ENCODE measurements at regions not wholly inside any gene's neighbourhood (a gene's known extent, or its start where the extent isn't known, plus 50 kb on each side); places are given as distances from the start of the nearest gene placed in this dataset.
A peak's percentile ranks its signal among the peaks of the same experiment; 100 is the strongest.

DNA sequence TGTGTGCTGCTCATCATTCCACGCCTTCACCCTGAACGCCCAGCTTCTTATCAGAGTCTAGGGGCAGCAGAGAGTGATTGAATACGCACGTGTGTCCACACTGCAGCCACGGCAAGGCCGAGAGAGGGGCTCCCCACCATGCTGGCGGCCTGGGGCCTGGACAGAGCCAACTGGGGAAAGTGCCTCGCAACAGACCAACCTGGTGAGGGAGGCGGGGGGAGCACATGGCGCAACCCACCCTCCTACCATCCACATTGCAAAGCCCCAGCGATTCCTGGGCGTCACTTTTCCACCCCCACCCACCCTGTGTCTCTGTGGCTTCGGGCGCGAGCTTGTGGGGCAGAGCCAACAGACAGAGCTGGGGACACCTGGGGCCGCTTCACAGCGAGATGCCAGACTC, 66.4 kb upstream of the DUSP22 start:
- Histone ChIP-seq H3K9me3 (no peaks in the 10 kb centered on the region), H3K4me1 (ENCODE audit: control insufficient read depth in 1 of 2, extremely low read depth in 1 of 2, insufficient read depth in 2 of 2, low read length in 2 of 2) (peaks cover 0 to 35% of the 10 kb centered on the region in 2 experiments), H3K4me3 (ENCODE audit: control insufficient read depth in 1 of 2, extremely low read depth in 1 of 2, low read length in 1 of 2) (no peak overlapping the region), H3K36me3 (ENCODE audit: control insufficient read depth in 2 of 2, extremely low read depth in 1 of 2, insufficient read depth in 1 of 2, low read length in 1 of 2) (no peaks in the 10 kb centered on the region), H3K27me3 (replicated peaks in 1 of 2; ENCODE audit: control insufficient read depth in 2 of 2, extremely low read depth in 1 of 2, insufficient read depth in 2 of 2, low read length in 1 of 2) (peaks cover 0 to 5% of the 10 kb centered on the region in 2 experiments), H3K27ac (ENCODE audit: low read length) (no peak overlapping the region)
- POLR2A ChIA-PET: no interaction called here
- H3K36me3 Mint-ChIP-seq: no peaks in the 10 kb centered on the region
- peaks cover 0 to 4% of the 10 kb centered on the region in 2 donors for H3K27me3 Mint-ChIP-seq
- ATAC-seq (replicated peaks in 1 of 4): no peak
- H3K4me1 Mint-ChIP-seq: peaks cover 27 to 60% (median 48%) of the 10 kb centered on the region in 3 donors
- peak overlapping the region; percentile 96 to 98 for H3K27ac Mint-ChIP-seq
- CTCF ChIA-PET: interaction anchor here (0.6 to 1.0 kb wide), 2 partner anchors 166 to 374 kb away, joined by 3 to 5 read pairs; partner anchors contain the start of gene IRF4 (in 1 of the 2)
- H3K9me3 Mint-ChIP-seq: no peaks in the 10 kb centered on the region
- no peak for DNase-seq
- H3K4me3 Mint-ChIP-seq: peak overlapping the region in 1 of 3 donors; percentile 74
- 83% methylated on average over 9 of the region's 17 CpGs for WGBS (ENCODE audit: insufficient coverage)

DNA sequence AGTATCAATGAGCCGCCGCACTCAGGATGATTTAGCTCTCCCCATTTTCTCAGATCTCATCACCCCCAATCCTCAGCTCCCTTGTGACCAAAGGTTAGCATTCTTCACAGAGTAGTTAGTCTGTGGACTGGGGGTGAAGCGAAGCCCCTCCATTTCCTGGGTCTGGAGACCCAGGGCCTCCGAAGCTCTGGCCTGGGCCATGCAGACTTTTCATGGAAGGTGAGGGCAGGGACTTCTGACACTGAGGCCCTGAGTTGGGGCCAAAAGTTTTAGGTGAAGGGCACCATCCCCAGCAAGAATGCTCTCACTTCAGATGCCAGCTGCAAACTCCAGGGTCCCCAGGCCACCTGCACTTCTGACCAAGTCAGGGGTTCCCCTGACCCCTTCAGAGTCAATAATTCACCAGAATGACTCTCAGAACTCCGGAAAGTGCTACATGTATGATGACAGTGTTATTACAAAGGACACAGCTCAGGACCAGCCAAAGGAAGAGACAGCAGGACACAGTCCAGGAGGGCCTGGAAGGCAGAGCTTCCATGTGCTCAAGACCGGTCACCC, 65.7 kb upstream of the DUSP22 start:
- Mint-ChIP-seq H3K9me3 (no peaks in the 10 kb centered on the region), H3K36me3 (no peaks in the 10 kb centered on the region), H3K4me3 (peak overlapping the region in 1 of 3 donors; percentile 74), H3K27ac (peak overlapping the region; percentile 49 to 98), H3K27me3 (peaks cover 0 to 4% of the 10 kb centered on the region in 2 donors), H3K4me1 (peaks cover 27 to 53% (median 41%) of the 10 kb centered on the region in 3 donors)
- ATAC-seq (replicated peaks in 1 of 4): no peak
- POLR2A ChIA-PET: no interaction called here
- no peak overlapping the region for H3K4me3 ChIP-seq (ENCODE audit: control insufficient read depth in 1 of 2, extremely low read depth in 1 of 2, low read length in 1 of 2)
- H3K9me3 ChIP-seq: no peaks in the 10 kb centered on the region
- CTCF ChIA-PET: interaction anchor here (0.6 to 1.0 kb wide), 2 partner anchors 165 to 373 kb away, joined by 3 to 5 read pairs; partner anchors contain the start of gene IRF4 (in 1 of the 2)
- H3K4me1 ChIP-seq (ENCODE audit: control insufficient read depth in 1 of 2, extremely low read depth in 1 of 2, insufficient read depth in 2 of 2, low read length in 2 of 2): peaks cover 0 to 32% of the 10 kb centered on the region in 2 experiments
- DNase-seq: no peak
- H3K27me3 ChIP-seq (replicated peaks in 1 of 2; ENCODE audit: control insufficient read depth in 2 of 2, extremely low read depth in 1 of 2, insufficient read depth in 2 of 2, low read length in 1 of 2): peaks cover 0 to 5% of the 10 kb centered on the region in 2 experiments
- H3K27ac ChIP-seq (ENCODE audit: low read length): no peak overlapping the region
- no peaks in the 10 kb centered on the region for H3K36me3 ChIP-seq (ENCODE audit: control insufficient read depth in 2 of 2, extremely low read depth in 1 of 2, insufficient read depth in 1 of 2, low read length in 1 of 2)
- WGBS (ENCODE audit: insufficient coverage): 100% methylated on average over 3 of the region's 6 CpGs

DNA sequence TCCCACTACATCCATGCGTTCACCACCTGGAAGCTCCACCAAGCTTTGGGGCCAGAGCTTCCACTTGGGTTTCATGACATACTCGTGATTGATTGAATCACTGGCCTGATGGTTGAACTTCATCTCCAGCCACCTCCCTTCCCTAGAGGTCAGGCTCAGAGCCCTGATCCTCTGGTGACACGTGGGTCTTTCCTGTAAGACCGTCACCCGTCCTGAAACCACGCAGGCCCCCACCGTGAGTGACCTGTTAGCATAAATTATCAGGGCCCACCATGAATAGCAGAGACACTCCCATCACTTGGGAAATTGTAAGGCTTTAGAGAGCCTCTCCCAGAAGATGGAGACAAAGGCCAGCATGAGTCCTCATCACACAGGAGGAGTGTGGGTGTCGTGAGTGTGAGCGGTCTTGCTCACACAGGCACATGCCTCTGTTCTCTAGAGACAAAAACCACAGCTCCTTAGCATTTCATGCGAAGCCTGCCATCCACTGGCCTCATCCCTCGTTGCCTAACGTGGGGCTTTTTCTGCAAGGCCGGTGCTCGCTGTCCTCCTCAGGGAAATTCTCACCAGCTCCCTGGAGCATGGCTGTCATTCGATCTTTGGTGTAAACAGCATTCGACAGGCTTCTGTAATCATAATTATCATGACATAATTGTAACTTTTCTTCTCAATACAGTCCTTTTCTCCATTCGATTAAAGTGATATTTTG, 65.1 kb upstream of the DUSP22 start:
- 97% methylated on average over 13 of the region's 17 CpGs for WGBS (ENCODE audit: insufficient coverage)
- Histone ChIP-seq H3K27ac (ENCODE audit: low read length) (no peak overlapping the region), H3K4me1 (ENCODE audit: control insufficient read depth in 1 of 2, extremely low read depth in 1 of 2, insufficient read depth in 2 of 2, low read length in 2 of 2) (peaks cover 0 to 29% of the 10 kb centered on the region in 2 experiments)

DNA sequence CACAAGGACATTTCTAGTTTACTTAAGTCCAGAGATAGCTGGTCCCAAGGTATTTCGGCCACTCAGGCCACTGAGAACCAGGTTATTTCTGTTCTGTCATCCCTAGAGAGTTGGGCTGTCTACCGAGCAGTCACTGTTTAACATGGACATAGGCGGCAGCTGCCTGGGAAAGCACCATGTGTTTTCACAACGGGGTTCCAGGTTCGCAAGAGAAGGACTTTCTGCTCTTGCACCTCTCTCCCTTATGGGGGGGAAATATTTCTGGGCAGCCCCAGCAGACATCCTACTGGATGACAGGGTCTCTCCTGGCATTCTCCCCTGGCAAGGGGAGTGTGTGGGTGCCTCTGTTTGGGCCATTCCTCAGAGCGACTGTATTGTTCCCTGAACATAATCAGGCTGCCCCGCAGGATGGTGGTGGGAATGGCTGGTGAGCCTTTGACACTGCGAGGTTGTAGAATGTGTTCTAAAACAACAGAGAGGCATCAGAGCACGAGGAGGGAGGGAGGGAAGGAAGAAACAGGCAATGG, 64.4 kb upstream of the DUSP22 start:
- Mint-ChIP-seq H3K27me3 (peaks cover 0 to 4% of the 10 kb centered on the region in 2 donors), H3K36me3 (no peaks in the 10 kb centered on the region), H3K4me3 (no peak overlapping the region), H3K27ac (no peak overlapping the region), H3K9me3 (no peaks in the 10 kb centered on the region), H3K4me1 (peaks cover 21 to 42% (median 31%) of the 10 kb centered on the region in 3 donors)
- ChIA-PET CTCF (interaction anchor here in 1 of 2 donors (0.6 kb wide), 1 partner anchor 12 kb away, joined by 3 read pairs; no protein-coding TSS in a partner anchor), POLR2A (no interaction called here)
- no peaks in the 10 kb centered on the region for H3K36me3 ChIP-seq (ENCODE audit: control insufficient read depth in 2 of 2, extremely low read depth in 1 of 2, insufficient read depth in 1 of 2, low read length in 1 of 2)
- no peak overlapping the region for H3K27ac ChIP-seq (ENCODE audit: low read length)
- no peak for DNase-seq
- peaks cover 0 to 29% of the 10 kb centered on the region in 2 experiments for H3K4me1 ChIP-seq (ENCODE audit: control insufficient read depth in 1 of 2, extremely low read depth in 1 of 2, insufficient read depth in 2 of 2, low read length in 2 of 2)
- H3K4me3 ChIP-seq (ENCODE audit: control insufficient read depth in 1 of 2, extremely low read depth in 1 of 2, low read length in 1 of 2): no peak overlapping the region
- WGBS (ENCODE audit: insufficient coverage): 87% methylated on average over 4 of the region's 9 CpGs
- ATAC-seq (replicated peaks in 1 of 4): no peak
- no peaks in the 10 kb centered on the region for H3K9me3 ChIP-seq
- peaks cover 0 to 5% of the 10 kb centered on the region in 2 experiments for H3K27me3 ChIP-seq (replicated peaks in 1 of 2; ENCODE audit: control insufficient read depth in 2 of 2, extremely low read depth in 1 of 2, insufficient read depth in 2 of 2, low read length in 1 of 2)

More for the DNA sequence above, 65.1 kb upstream of the DUSP22 start:
- H3K4me3 ChIP-seq (ENCODE audit: control insufficient read depth in 1 of 2, extremely low read depth in 1 of 2, low read length in 1 of 2): no peak overlapping the region
- Mint-ChIP-seq H3K36me3 (no peaks in the 10 kb centered on the region), H3K4me1 (peaks cover 21 to 47% (median 36%) of the 10 kb centered on the region in 3 donors), H3K4me3 (no peak overlapping the region), H3K27me3 (peaks cover 0 to 4% of the 10 kb centered on the region in 2 donors), H3K27ac (no peak overlapping the region), H3K9me3 (no peaks in the 10 kb centered on the region)
- no peaks in the 10 kb centered on the region for H3K36me3 ChIP-seq (ENCODE audit: control insufficient read depth in 2 of 2, extremely low read depth in 1 of 2, insufficient read depth in 1 of 2, low read length in 1 of 2)
- CTCF ChIA-PET: interaction anchor here in 1 of 2 donors (0.6 kb wide), 1 partner anchor 11 kb away, joined by 3 read pairs; no protein-coding TSS in a partner anchor
- ATAC-seq (replicated peaks in 1 of 4) (no peak), DNase-seq (no peak)
- peaks cover 0 to 5% of the 10 kb centered on the region in 2 experiments for H3K27me3 ChIP-seq (replicated peaks in 1 of 2; ENCODE audit: control insufficient read depth in 2 of 2, extremely low read depth in 1 of 2, insufficient read depth in 2 of 2, low read length in 1 of 2)
- POLR2A ChIA-PET: no interaction called here
- H3K9me3 ChIP-seq: no peaks in the 10 kb centered on the region

DNA sequence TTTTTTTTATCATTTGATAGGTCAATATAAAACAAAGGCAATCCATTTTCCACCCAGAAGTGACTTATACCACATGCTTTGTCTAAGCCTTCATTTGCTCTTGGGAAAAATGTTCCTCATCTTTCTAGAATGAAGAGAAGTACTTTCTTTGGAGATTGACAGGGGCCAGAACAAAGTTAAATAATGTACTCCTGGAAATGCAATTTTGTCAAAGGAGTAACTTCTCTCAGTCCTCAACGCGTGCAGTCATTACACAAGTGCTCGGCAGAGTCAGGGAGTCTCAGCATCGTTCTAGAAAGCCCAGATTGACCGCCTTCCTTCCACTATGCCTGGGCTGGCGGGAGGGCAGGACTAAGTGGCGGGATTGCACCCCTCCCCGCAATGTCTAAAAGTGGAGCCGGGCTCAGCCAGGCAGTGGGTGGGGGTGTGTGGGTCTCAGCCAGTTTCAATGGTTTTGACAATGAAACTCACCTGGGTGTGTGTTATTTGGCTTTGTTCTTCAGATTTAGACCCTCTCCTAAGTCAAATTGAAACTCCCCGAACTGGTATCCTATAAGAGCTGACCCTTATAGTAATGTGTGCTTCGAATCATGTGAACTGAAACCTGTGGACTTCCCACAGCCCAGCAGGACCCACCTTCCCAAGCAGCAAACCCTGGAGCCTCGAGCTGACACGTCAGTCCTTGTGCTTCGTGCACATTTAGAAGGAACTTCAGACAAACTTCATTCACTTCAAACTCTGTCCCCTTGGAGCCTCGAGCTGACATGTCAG, 63.2 kb upstream of the DUSP22 start:
- no peak for ATAC-seq (replicated peaks in 1 of 4)
- POLR2A ChIA-PET: no interaction called here
- H3K36me3 Mint-ChIP-seq: no peaks in the 10 kb centered on the region
- no peaks in the 10 kb centered on the region for H3K9me3 Mint-ChIP-seq
- H3K4me1 Mint-ChIP-seq: peaks cover 21 to 33% (median 24%) of the 10 kb centered on the region in 3 donors
- Histone ChIP-seq H3K27me3 (replicated peaks in 1 of 2; ENCODE audit: control insufficient read depth in 2 of 2, extremely low read depth in 1 of 2, insufficient read depth in 2 of 2, low read length in 1 of 2) (peaks cover 0 to 5% of the 10 kb centered on the region in 2 experiments), H3K36me3 (ENCODE audit: control insufficient read depth in 2 of 2, extremely low read depth in 1 of 2, insufficient read depth in 1 of 2, low read length in 1 of 2) (no peaks in the 10 kb centered on the region), H3K4me1 (ENCODE audit: control insufficient read depth in 1 of 2, extremely low read depth in 1 of 2, insufficient read depth in 2 of 2, low read length in 2 of 2) (peaks cover 0 to 29% of the 10 kb centered on the region in 2 experiments), H3K9me3 (no peaks in the 10 kb centered on the region), H3K4me3 (ENCODE audit: control insufficient read depth in 1 of 2, extremely low read depth in 1 of 2, low read length in 1 of 2) (no peak overlapping the region), H3K27ac (ENCODE audit: low read length) (no peak overlapping the region)
- peaks cover 0 to 4% of the 10 kb centered on the region in 2 donors for H3K27me3 Mint-ChIP-seq
- no peak overlapping the region for H3K4me3 Mint-ChIP-seq
- CTCF ChIA-PET: no interaction called here
- no peak overlapping the region for H3K27ac Mint-ChIP-seq
- WGBS (ENCODE audit: insufficient coverage): 53% methylated on average over 6 of the region's 15 CpGs
- DNase-seq: no peak

DNA sequence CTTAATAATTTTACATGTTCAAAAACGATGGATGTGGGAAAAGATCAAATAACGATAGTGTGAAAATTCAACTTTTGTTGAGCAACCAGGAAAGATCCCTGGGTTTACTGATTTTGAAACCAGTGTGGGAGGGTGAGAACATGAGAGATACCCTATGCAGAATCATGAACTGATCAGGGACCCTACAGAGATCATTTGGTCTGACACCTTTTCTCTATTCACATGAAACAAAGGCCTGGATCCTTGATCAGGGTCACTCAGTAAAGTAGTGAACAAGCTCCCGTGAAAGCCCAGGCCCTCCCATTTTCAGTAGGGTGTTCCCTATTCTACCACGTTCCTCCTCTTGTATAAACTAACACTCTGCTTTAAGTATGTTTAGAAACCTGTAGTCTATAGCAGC, 60.5 kb upstream of the DUSP22 start:
- POLR2A ChIA-PET: no interaction called here
- Mint-ChIP-seq H3K27me3 (peaks cover 0 to 4% of the 10 kb centered on the region in 2 donors), H3K9me3 (no peaks in the 10 kb centered on the region), H3K4me1 (peaks cover 22 to 31% (median 25%) of the 10 kb centered on the region in 3 donors), H3K27ac (no peak overlapping the region), H3K36me3 (no peaks in the 10 kb centered on the region), H3K4me3 (no peak overlapping the region)
- CTCF ChIA-PET: no interaction called here
- no peak for DNase-seq
- no peaks in the 10 kb centered on the region for H3K9me3 ChIP-seq
- H3K4me1 ChIP-seq (ENCODE audit: control insufficient read depth in 1 of 2, extremely low read depth in 1 of 2, insufficient read depth in 2 of 2, low read length in 2 of 2): peaks cover 15 to 29% of the 10 kb centered on the region in 2 experiments
- no CpG with 5 or more reads among the region's 4 CpGs for WGBS (ENCODE audit: insufficient coverage)
- H3K36me3 ChIP-seq (ENCODE audit: control insufficient read depth in 2 of 2, extremely low read depth in 1 of 2, insufficient read depth in 1 of 2, low read length in 1 of 2): no peaks in the 10 kb centered on the region
- no peak overlapping the region for H3K27ac ChIP-seq (ENCODE audit: low read length)
- H3K27me3 ChIP-seq (replicated peaks in 1 of 2; ENCODE audit: control insufficient read depth in 2 of 2, extremely low read depth in 1 of 2, insufficient read depth in 2 of 2, low read length in 1 of 2): peaks cover 0 to 5% of the 10 kb centered on the region in 2 experiments
- ATAC-seq (replicated peaks in 1 of 4): no peak
- H3K4me3 ChIP-seq (ENCODE audit: control insufficient read depth in 1 of 2, extremely low read depth in 1 of 2, low read length in 1 of 2): no peak overlapping the region

All from T-cell (primary cell).